ENCODE measurements at regions not wholly inside any gene's neighbourhood (a gene's known extent, or its start where the extent isn't known, plus 50 kb on each side); places are given as distances from the start of the nearest gene placed in this dataset.

GRCh38 chr15:96600350-96600749 lies 269.9 kb downstream of the NR2F2 start:
- TF ChIP-seq POLR2AphosphoS5 (IDR thresholded peaks at IDR 0.05; ENCODE audit: low read depth, low read length) (no peak), TAF1 (IDR thresholded peaks at IDR 0.05; ENCODE audit: borderline replicate concordance, insufficient read depth, low read length) (no peak), SIN3A (IDR thresholded peaks at IDR 0.05; ENCODE audit: borderline replicate concordance, insufficient read depth, low read length) (no peak), REST (IDR thresholded peaks at IDR 0.05; ENCODE audit: insufficient read depth in 1 of 2, low read depth in 2 of 2, low read length in 2 of 2) (no peak)

Data from PFSK-1 (cell line).